Fibroblast of upper back skin (primary cell): ENCODE measurements at regions not wholly inside any gene's neighbourhood (a gene's known extent, or its start where the extent isn't known, plus 50 kb on each side); places are given as distances from the start of the nearest gene placed in this dataset.
"Not testable (repeated sequence)": the region's sequence is repeated elsewhere in the genome, so short reads cannot be mapped to it uniquely, and the experiment has no call there.

Source experiments
- DNase-seq: peaks from one replicate; pipeline ENCODE4 v3.0.0-alpha.2; 2013

GRCh38 chr5:117359895-117360294, 785.3 kb upstream of the SEMA6A start:
- no peak for DNase-seq

- DNase-seq: no peak
Measured at GRCh38 chr5:117357886-117358285, 783.3 kb upstream of the SEMA6A start.

GRCh38 chr5:117347280-117347679, 772.7 kb upstream of the SEMA6A start:
- no peak for DNase-seq

- not testable (repeated sequence) for DNase-seq
Measured at GRCh38 chr5:117343726-117344125, 769.1 kb upstream of the SEMA6A start.

- DNase-seq: no peak
Measured at GRCh38 chr5:117337064-117337749, 762.6 kb upstream of the SEMA6A start.

- DNase-seq: no peak
Measured at GRCh38 chr5:117336208-117336607, 761.6 kb upstream of the SEMA6A start.

- no peak for DNase-seq
Measured at GRCh38 chr5:117333011-117333410, 758.4 kb upstream of the SEMA6A start.

- DNase-seq: no peak
Measured at GRCh38 chr5:117332341-117332740, 757.7 kb upstream of the SEMA6A start.

GRCh38 chr5:117327511-117327910, 752.9 kb upstream of the SEMA6A start:
- no peak for DNase-seq

GRCh38 chr5:117326997-117327396, 752.4 kb upstream of the SEMA6A start:
- DNase-seq: no peak

GRCh38 chr5:117318528-117318927, 743.9 kb upstream of the SEMA6A start:
- DNase-seq: no peak

GRCh38 chr5:117315170-117315569, 740.5 kb upstream of the SEMA6A start:
- no peak for DNase-seq

GRCh38 chr5:117304512-117305107, 730.0 kb upstream of the SEMA6A start:
- not testable (repeated sequence) for DNase-seq

- peak; percentile 19 for DNase-seq
Measured at GRCh38 chr5:117302949-117303348, 728.3 kb upstream of the SEMA6A start.

GRCh38 chr5:117302473-117302872, 727.9 kb upstream of the SEMA6A start:
- no peak for DNase-seq

GRCh38 chr5:117299936-117300328, 725.3 kb upstream of the SEMA6A start:
- DNase-seq: no peak

GRCh38 chr5:117299224-117299935, 724.8 kb upstream of the SEMA6A start:
- no peak for DNase-seq

- no peak for DNase-seq
Measured at GRCh38 chr5:117296872-117297271, 722.2 kb upstream of the SEMA6A start.

GRCh38 chr5:117295941-117296340, 721.3 kb upstream of the SEMA6A start:
- no peak for DNase-seq

GRCh38 chr5:117286813-117287212, 712.2 kb upstream of the SEMA6A start:
- no peak for DNase-seq

- DNase-seq: peak; percentile 44
Measured at GRCh38 chr5:117271656-117272055, 697.0 kb upstream of the SEMA6A start.

- peak; percentile 12 for DNase-seq
Measured at GRCh38 chr5:117266280-117266679, 691.7 kb upstream of the SEMA6A start.

GRCh38 chr5:117263231-117263630, 688.6 kb upstream of the SEMA6A start:
- DNase-seq: no peak

- no peak for DNase-seq
Measured at GRCh38 chr5:117262572-117263131, 688.0 kb upstream of the SEMA6A start.
